HAP-1 (cell line): ENCODE measurements at regions not wholly inside any gene's neighbourhood (a gene's known extent, or its start where the extent isn't known, plus 50 kb on each side); places are given as distances from the start of the nearest gene placed in this dataset.

ENCODE experiments used
- DNase-seq, 2 experiments: peaks; one replicate each; pipeline ENCODE4 v3.0.0-alpha.2; 2016 to 2020; ENCODE audit warnings: low spot score in 2 of 2
- H3K27me3 ChIP-seq: fragments of 250-450 bp; sonication (Bioruptor Pico); 2 replicates; pipeline ENCODE4 v1.5.1; 2020; ENCODE audit warnings: low read depth, mild to moderate bottlenecking, moderate library complexity
- H3K36me3 ChIP-seq: fragments of 250-450 bp; sonication (Bioruptor Pico); replicated peaks from 2 replicates; pipeline ENCODE4 v1.5.1; 2020; ENCODE audit warnings: mild to moderate bottlenecking
- H3K4me1 ChIP-seq: fragments of 250-450 bp; sonication (Bioruptor Pico); 2 replicates; pipeline ENCODE4 v1.5.1; 2020; ENCODE audit warnings: mild to moderate bottlenecking
- H3K4me3 ChIP-seq: fragments of 250-450 bp; sonication (Bioruptor Pico); 2 replicates; pipeline ENCODE4 v1.5.1; 2020; ENCODE audit warnings: mild to moderate bottlenecking, moderate library complexity
- H3K9me3 ChIP-seq: fragments of 250-450 bp; sonication (Bioruptor Pico); 2 replicates; pipeline ENCODE4 v1.5.1; 2020; ENCODE audit warnings: mild to moderate bottlenecking, moderate library complexity
- in situ Hi-C: fragments of 300-500 bp; cut with MboI; formaldehyde crosslinking; loops from 3 replicates; pipeline ENCODE4 v1.14.3; 2020; ENCODE audit warnings: low sequenced_read_pairs, inconsistent platforms, mixed read lengths

DNA sequence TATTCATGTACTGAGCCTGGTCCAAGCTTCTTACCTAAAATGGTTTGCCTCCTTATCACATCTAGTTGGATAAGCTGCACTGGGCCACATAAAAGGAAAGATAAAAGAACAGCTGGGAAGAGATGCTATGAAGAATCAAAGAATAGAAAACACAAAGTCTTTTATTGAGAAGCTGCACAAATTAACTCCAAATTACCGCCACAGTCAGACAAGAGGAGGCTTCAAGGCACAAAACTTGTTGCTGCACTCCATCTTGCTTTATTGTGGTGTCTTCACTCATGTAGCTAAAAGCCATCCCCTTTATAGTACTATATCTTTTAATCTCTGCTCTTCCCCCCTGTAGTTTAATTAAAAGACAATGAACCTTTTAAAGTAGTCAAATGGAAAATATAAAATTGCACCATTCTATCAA, 330.6 kb upstream of the PMFBP1 start:
- H3K36me3 ChIP-seq, result no peaks in the 10 kb centered on the region; the same call in 1 of the 2 replicates
- peaks cover 7% of the 10 kb centered on the region for H3K4me1 ChIP-seq
- no peak for DNase-seq
- H3K27me3 ChIP-seq, result no peaks in the 10 kb centered on the region
- in situ Hi-C loops, result no loop called here
- no peaks in the 10 kb centered on the region for H3K9me3 ChIP-seq
- no peak overlapping the region for H3K4me3 ChIP-seq

DNA sequence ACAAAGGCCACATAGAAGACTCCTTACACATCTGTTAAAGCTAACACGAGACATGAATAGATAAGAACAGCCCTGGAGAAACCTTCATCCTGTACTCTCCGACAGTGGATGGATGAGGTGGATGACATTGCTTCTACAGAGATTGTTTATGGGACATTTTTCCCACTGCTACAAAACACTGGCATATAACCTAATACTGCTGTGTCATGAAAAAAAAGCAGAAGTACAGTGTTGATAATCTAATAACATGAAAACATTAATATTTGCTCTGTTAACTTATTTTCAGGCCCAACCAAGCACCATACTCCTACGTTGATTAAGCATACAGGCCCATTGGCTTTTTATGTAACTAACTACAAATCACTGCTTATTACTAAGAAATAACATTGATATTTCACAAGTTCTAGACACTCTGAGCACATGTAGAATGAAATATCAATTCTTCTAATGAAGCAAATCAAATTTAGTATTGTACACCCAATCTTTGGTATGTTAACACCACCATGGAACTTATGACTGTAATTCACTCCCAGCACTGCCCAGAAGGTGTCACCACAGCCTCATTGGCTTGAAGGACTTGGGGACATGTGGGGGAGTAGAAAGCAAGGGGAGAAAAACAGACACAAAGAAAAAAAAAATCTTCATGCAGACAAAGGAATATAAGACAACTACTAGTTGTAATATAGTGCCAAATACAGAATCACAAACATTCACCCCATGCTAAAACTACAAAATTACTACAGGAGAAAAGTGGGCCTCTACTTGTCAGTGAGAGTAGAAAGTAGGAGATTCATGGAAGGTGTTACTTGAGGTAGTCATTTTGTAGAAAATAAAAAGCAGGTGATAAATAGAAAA, 330.0 kb upstream of the PMFBP1 start:
- Histone ChIP-seq H3K36me3 (no peaks in the 10 kb centered on the region; the same call in 1 of the 2 replicates), H3K9me3 (no peaks in the 10 kb centered on the region), H3K4me1 (peaks cover 7% of the 10 kb centered on the region), H3K4me3 (no peak overlapping the region), H3K27me3 (no peaks in the 10 kb centered on the region)
- in situ Hi-C loops, result no loop called here
- DNase-seq, result peak; percentile 79 to 83

DNA sequence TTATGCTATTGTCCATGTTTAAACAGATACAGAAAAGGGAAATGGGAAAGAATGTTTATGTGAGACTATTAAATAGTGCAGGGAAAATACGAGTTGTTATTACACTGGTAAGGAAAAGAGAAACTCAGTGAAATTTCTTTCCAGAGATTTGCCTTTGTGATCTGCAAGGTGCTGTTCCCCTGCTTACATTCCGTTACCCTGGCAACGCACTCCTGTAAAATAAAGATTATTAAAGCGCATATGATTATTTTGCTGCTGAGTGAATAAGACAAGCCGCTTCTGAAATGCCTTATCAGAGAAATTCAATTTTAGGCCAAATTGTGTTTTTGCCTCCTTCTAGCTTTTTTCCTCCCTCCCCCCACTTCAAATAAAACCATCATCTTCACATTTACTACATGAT, 328.6 kb upstream of the PMFBP1 start:
- H3K36me3 ChIP-seq, result no peaks in the 10 kb centered on the region; the same call in 1 of the 2 replicates
- H3K4me1 ChIP-seq, result peaks cover 7% of the 10 kb centered on the region
- in situ Hi-C loops, result no loop called here
- no peak overlapping the region for H3K4me3 ChIP-seq
- peak in 1 of 2 experiments; percentile 11 for DNase-seq
- H3K27me3 ChIP-seq, result no peaks in the 10 kb centered on the region
- no peaks in the 10 kb centered on the region for H3K9me3 ChIP-seq

DNA sequence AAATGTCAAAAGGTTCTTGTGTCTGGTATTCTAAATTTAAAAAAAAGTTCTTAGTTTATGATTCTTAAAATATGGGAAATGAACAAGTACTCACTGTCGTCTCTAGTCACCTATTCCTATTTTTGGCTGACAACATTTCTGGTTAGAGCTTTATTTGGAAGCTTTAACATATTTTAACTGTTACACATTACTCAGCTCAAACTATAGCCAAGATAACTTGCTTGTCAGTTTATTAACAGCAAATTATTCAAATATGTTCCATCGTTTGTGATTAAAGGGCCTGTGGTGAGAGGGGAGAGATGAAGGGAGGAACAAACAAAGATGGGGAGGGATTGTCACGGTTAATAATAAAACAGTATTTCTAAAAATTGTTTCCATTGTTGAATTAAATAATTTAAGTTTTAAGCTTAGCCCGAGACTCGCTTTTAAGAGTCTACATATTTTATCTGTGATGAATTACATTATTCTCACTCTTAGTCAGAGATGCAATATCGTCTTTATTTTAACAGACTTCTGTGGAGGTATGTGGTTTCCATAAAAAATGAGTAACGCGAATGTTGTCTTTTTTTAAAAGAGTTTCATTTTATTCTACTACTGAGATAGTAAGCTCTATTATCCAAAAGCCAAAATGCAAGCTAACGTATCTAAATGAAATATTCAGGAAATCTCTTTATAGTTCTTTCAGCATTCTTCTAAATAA, 321.9 kb upstream of the PMFBP1 start:
- H3K4me3 ChIP-seq, result no peak overlapping the region
- no peaks in the 10 kb centered on the region for H3K9me3 ChIP-seq
- no peaks in the 10 kb centered on the region for H3K36me3 ChIP-seq
- DNase-seq, result no peak
- H3K4me1 ChIP-seq, result no peaks in the 10 kb centered on the region; the same call in 1 of the 2 replicates
- in situ Hi-C loops, result no loop called here
- H3K27me3 ChIP-seq, result no peaks in the 10 kb centered on the region

DNA sequence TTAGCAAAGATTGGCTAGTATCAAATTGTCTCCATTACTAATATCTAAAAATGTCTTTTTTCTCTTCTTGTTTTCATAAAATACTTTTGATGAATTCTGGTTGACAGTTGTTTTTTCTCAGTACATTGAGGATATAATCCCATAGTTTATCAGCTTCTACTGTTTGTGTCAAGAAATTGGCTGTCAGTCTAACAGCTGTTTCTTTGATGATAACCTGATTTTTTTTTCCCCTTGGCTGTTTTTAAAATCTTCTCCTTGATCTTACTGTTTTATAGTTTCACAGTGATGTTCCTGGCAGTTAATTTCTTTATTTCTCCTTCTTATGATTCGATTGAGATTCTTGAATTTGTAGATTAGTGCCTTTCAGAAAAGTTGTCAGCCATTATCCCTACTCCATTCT, 315.3 kb upstream of the PMFBP1 start:
- in situ Hi-C loops, result no loop called here
- Histone ChIP-seq H3K4me3 (no peak overlapping the region), H3K9me3 (no peaks in the 10 kb centered on the region), H3K36me3 (no peaks in the 10 kb centered on the region), H3K27me3 (no peaks in the 10 kb centered on the region), H3K4me1 (peaks cover 8% of the 10 kb centered on the region)
- no peak for DNase-seq

DNA sequence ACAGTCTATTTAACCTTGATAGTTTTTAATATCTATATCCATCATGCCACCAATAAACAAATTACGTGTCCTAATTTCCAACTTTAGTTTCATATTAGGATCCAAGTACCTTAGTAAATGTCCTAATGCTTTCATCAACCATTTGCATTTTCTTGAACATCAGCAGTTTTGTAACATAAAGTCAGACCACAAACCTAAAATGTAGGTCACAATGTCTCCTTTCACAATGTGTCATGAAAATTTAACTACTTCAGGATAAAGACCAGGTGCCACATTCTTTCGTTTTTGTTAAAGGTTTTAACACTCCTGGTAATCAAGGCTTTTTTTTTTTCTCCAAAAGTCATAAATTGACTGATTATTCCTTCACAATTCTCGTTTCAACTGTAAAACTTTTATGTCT, 310.7 kb upstream of the PMFBP1 start:
- no peaks in the 10 kb centered on the region for H3K36me3 ChIP-seq
- H3K4me1 ChIP-seq, result peaks cover 19% of the 10 kb centered on the region
- H3K4me3 ChIP-seq, result no peak overlapping the region
- in situ Hi-C loops, result no loop called here
- H3K9me3 ChIP-seq, result no peaks in the 10 kb centered on the region
- no peaks in the 10 kb centered on the region for H3K27me3 ChIP-seq
- no peak for DNase-seq

DNA sequence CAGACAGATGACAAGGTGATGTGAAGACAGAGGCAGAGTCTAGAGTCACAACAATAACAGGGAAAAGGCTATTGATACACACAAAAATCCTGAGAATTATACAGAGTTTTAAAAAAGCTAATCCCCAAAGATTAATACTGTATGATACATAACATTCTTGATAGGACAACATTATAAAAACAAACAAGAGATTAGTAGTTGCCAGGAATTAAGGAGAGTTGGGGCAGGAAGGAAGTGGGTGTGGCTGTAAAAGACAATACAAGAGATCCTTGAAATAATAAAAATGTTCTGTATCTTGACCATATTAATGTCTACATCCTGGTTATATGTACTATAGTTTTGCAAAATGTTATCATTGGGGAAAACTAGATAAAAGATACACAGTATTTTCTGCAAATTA, 309.5 kb upstream of the PMFBP1 start:
- no peaks in the 10 kb centered on the region for H3K27me3 ChIP-seq

DNA sequence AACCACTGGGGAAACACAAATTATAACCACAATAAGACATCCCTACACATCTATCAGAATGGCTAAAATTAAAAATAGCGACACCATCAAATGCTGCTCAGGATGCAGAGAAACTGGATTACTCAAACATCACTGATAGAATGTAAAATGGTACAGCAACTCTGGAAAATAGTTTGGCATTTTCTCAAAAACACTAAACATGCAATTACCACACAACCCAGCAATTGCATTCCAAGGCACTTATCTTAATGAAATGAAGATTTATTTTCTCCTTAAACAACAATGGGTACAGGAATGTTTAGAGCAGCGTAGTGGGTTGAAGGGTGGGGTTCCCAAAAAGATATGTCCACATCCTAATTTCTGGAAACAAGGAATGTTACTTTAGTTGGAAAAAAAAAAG, 309.0 kb upstream of the PMFBP1 start:
- in situ Hi-C loops, result no loop called here
- H3K27me3 ChIP-seq, result no peaks in the 10 kb centered on the region
- no peaks in the 10 kb centered on the region for H3K9me3 ChIP-seq
- no peaks in the 10 kb centered on the region for H3K36me3 ChIP-seq
- no peak overlapping the region for H3K4me3 ChIP-seq
- no peak for DNase-seq
- H3K4me1 ChIP-seq, result peaks cover 19% of the 10 kb centered on the region

More for the DNA sequence above, 309.5 kb upstream of the PMFBP1 start:
- H3K4me3 ChIP-seq, result no peak overlapping the region
- H3K36me3 ChIP-seq, result no peaks in the 10 kb centered on the region
- no peaks in the 10 kb centered on the region for H3K9me3 ChIP-seq
- in situ Hi-C loops, result no loop called here
- H3K4me1 ChIP-seq, result peaks cover 19% of the 10 kb centered on the region
- DNase-seq, result no peak

DNA sequence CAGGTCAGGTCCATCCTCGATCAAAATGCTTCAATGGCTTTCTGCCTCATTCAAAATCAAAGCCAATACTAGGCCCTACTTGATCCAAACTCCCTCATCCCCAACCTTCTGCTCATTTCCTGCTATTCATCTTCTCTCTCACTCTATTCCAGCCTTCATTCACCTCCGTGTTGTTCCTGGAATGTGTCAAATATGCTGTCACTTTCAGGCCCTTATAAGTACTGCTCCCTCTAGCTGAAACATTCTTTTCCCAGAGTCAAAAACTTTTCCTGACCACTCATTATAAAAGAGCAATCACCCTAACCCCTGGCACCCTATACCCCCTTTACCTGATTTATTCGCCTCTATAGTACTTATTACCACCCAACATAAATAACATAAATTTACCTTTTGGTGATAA, 303.7 kb upstream of the PMFBP1 start:
- in situ Hi-C loops, result no loop called here
- H3K9me3 ChIP-seq, result no peaks in the 10 kb centered on the region
- no peaks in the 10 kb centered on the region for H3K36me3 ChIP-seq
- DNase-seq, result no peak
- H3K4me3 ChIP-seq, result no peak overlapping the region
- peaks cover 27% of the 10 kb centered on the region for H3K4me1 ChIP-seq
- no peaks in the 10 kb centered on the region for H3K27me3 ChIP-seq

DNA sequence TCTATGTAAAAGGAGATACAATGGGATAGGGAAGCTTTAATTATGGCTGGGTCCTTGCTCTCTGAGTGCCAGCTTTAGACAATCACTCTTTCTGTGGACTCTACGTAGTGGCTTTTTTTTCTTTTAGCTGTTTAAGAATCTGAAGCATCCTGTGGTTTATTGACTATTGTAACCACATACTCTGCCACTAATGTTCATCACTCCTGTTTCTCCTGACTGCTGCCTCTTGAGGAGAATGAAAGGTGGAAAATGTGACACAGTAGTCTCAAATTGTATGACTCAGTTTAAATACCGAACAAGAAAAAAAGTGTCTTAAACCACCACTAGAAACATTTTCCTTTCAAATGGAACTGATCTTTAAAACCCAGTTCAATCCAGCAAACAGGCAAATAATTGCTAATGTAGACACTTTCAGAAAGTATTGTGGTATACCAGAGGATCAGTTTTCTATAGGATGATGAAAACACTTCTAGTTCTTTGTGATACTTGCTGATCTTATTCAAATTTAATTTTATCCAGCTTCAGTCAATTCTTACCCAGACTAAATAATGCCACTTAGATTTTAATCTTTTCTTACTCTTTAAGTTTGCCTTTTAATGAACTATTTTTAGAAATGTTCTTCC, 302.7 kb upstream of the PMFBP1 start:
- in situ Hi-C loops, result loop anchor here (25.0 kb wide), 2 partner anchors 237 to 337 kb away; no protein-coding TSS in a partner anchor
- no peaks in the 10 kb centered on the region for H3K9me3 ChIP-seq
- H3K27me3 ChIP-seq, result no peaks in the 10 kb centered on the region
- no peaks in the 10 kb centered on the region for H3K36me3 ChIP-seq
- H3K4me3 ChIP-seq, result no peak overlapping the region
- DNase-seq, result peak; percentile 13 to 80
- H3K4me1 ChIP-seq, result peaks cover 37% of the 10 kb centered on the region

DNA sequence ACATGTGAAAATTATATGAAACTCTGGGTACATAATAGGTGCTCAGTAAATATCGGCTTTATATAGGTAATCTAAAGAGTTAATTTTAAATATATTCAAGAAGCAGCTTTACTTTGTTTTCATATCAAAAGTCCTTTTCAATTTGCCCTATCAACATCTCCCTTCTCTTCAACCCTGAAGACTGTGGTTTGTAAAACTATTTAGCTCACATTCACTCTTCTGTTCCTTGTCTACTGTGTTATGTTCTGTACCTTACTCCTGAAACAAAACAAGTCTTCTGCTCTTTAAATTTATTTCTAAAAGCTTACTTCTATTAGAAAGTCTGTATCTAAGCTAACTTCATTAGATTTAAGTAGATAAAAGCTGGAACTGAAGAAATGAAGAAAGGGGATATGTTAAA, 301.7 kb upstream of the PMFBP1 start:
- no peaks in the 10 kb centered on the region for H3K36me3 ChIP-seq
- H3K4me1 ChIP-seq, result peaks cover 37% of the 10 kb centered on the region
- DNase-seq, result no peak
- no peaks in the 10 kb centered on the region for H3K27me3 ChIP-seq
- in situ Hi-C loops, result loop anchor here (25.0 kb wide), 2 partner anchors 236 to 336 kb away; no protein-coding TSS in a partner anchor
- no peak overlapping the region for H3K4me3 ChIP-seq
- H3K9me3 ChIP-seq, result no peaks in the 10 kb centered on the region

DNA sequence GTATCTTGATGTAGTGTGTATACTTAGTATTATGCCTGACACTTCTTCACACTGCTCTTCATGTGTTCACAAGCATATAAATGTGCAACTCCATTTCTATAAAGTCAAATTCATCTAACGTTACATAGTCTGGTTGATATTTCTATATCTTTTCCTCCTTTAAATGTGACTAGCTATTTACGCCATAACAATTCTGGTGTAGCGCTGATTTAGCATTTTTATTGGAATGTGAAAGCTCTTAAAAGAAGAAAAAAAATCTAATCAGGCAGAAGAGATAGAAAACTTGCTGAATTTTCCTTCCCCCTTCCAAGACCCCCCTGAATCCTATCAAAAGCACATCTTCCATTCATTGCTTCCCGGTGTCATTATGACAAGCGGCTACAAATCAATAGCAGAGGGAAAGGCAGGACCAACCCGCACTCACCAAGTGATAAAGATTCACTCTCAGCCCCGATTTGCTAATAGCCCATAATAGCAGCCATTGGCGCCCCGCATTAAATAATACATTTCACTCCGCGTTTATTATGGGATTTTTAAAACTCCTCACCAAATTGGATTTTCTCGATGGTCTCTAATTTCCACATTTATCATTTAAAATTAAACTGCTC, 299.5 kb upstream of the PMFBP1 start:
- Histone ChIP-seq H3K4me1 (peaks cover 37% of the 10 kb centered on the region), H3K9me3 (no peaks in the 10 kb centered on the region), H3K36me3 (no peaks in the 10 kb centered on the region), H3K27me3 (no peaks in the 10 kb centered on the region), H3K4me3 (no peak overlapping the region)
- no peak for DNase-seq
- in situ Hi-C loops, result loop anchor here (25.0 kb wide), 2 partner anchors 234 to 334 kb away; no protein-coding TSS in a partner anchor

DNA sequence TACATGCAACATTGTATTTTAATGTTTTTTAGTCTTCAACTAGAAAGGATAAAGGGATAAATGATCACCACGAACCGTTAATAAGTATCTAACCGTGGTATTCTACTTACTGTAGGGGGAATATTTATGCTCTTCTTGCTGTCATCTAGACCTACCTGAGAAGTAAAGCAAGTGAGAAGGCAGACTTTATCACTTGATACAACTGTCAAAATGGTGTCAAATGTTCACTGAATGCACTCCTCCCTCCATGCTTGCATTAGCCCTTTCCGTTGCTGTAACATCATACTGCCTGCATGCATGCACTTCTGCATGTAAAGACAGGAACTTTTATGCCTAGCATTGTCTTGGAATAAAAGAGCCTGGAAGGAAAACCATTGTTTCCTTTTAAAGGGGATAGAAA, 298.6 kb upstream of the PMFBP1 start:
- H3K4me1 ChIP-seq, result peaks cover 39% of the 10 kb centered on the region
- H3K4me3 ChIP-seq, result no peak overlapping the region
- DNase-seq, result no peak
- in situ Hi-C loops, result loop anchor here (25.0 kb wide), 2 partner anchors 233 to 333 kb away; no protein-coding TSS in a partner anchor
- H3K27me3 ChIP-seq, result no peaks in the 10 kb centered on the region
- no peaks in the 10 kb centered on the region for H3K9me3 ChIP-seq
- H3K36me3 ChIP-seq, result no peaks in the 10 kb centered on the region
